ENCODE measurements at regions not wholly inside any gene's neighbourhood (a gene's known extent, or its start where the extent isn't known, plus 50 kb on each side); places are given as distances from the start of the nearest gene placed in this dataset.

DNA sequence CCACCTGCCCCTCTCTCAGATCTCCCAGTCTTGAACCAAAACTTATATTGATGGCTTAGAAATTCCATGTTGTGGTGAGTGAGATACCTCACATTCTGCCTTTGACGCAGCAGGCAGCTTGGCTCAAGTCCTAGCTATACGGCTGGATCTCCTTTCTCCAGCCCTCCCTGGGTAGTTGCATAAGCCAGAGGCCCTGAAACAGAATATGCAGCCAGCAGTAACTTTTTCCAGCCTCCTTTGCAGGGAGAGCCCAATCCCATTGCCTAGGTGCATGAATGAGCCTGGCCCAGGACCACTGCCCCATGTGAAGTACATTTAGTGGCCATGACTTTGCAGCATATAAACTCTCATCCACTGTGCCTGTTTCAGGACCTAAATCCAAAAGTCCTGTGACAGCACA lies 202.2 kb upstream of the CDYL start:
- no peak overlapping the region for H3K27ac ChIP-seq
- H3K4me3 ChIP-seq = no peak overlapping the region

DNA sequence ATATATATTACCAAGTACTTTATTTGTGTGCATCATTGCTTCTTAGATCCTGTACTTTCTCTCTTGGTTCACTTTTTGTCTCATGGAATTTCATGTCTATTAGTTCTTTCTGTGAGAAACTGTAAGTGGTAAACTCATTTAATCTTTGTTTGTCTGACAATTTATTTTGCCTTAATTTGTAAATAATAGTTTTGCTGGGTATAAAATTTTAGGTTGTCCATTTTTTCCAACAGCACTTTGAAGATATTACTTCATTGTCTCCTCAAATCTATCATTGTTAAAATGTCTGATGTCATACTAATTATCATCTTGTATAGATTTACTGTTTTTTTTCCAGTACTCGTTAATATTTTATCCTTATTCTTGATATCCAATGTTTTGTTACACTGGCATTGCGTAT lies 205.2 kb upstream of the CDYL start:
- no peak overlapping the region for H3K27ac ChIP-seq
- H3K4me3 ChIP-seq = no peak overlapping the region

DNA sequence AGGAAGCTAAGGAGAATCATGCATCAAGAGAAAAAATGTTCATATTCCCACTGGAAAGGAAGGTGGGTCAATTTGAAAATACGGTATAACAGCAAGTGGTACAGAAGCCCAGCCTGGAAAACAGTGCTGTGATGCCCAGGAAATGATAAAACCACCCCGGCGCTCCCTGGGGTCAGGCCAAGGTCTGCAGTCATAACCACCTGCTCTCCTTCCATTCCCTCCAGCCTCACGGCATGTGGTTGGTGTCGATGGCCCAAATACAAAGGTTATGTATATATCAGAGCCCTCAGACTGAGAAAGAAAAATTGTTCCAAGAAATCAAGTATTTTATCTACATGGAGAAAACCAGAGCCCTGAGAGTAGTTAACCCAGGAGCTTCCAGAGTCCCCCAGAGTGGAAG lies 208.1 kb upstream of the CDYL start:
- H3K4me3 ChIP-seq = no peak overlapping the region

DNA sequence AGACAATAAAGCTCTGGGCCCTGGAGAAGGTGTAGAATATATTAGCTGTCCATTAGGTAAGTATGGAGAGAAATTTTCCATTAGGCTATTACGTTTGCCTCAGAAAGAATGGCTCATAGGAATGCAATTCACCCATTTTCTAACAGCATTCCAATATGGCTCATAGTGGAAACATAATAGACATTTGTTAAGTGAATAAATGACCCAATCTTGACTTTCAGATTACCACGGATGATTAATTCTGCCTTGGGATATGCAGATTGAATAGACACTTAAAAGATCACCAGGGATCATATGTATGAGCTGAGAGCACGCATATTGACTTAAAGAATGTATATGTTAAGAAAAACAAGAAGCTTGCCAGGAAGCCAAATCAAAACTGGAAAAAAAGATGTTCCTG lies 209.1 kb upstream of the CDYL start:
- Histone ChIP-seq H3K27ac (no peak overlapping the region), H3K4me3 (no peak overlapping the region)

More for the DNA sequence above, 208.1 kb upstream of the CDYL start:
- H3K27ac ChIP-seq = no peak overlapping the region

DNA sequence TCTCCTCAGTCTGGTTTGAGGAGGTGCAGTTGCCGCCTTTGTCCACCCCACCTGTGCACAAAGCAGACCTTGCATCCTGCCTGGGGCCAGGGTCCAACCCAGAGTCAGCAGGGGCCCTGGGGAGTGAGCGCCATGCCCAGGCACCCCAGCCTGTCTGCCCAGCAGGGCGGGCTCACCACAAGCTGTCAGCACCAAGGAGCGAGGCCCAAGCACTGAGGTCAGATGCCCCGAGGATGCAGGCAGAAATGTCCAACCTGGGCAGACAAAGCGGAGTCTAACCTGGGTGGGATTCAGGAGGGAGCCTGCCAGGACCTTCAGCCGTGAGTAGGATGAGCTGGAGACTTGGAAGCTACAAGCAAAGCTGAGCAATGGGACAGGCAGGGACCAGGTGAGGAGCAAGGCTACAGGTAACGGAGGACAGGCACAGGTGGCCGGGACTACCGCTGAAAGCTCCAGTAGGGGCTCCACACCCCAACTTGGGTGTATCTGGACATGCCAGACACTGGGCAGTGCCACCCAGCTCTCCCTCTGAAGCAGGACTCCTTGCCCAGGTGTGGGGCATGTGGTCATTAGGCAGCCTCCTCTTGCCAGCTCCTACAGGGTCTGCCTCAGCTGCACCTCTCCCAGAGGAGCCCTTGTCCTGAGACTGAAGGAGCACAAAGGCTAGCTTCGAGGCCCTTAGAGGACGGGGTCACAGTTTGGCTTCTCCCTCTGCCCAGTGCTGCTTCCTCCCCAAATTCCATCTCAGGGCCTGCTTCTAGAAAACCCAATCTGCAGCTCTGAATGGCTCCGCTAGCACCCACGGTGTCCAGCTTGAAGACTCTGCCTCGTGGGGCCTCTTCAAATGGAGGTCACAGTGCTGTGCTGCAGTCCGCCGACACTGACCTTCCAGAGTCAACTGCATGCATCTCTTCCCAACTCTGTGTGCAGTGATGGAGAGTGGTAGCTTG lies 210.6 kb upstream of the CDYL start:
- H3K27ac ChIP-seq = no peak overlapping the region

DNA sequence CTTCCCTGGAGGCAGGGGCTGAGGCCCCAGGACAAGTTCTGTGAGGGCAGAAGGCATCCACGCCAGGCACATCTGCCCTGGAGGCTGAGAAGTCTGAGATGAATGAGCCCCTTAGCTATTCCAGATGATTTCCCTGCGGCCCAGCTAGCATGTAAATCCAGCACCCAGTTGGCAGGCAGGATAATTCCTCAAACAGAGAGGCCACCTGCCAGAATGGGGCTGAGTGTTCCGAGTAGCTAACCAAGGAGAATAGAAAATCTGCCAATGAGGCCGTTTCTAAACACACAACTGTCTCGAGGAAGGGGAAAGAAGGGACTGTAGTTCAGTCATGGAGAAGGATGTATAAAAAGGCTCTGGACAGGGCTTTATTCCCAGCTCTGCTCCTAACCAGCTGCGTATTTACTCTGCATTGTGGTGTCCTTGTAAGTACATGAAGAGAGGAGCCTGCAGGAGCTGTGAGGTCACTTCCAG lies 211.4 kb upstream of the CDYL start:
- Histone ChIP-seq H3K27ac (no peak overlapping the region), H3K4me3 (no peak overlapping the region)

More for the DNA sequence above, 210.6 kb upstream of the CDYL start:
- H3K4me3 ChIP-seq = no peak overlapping the region

DNA sequence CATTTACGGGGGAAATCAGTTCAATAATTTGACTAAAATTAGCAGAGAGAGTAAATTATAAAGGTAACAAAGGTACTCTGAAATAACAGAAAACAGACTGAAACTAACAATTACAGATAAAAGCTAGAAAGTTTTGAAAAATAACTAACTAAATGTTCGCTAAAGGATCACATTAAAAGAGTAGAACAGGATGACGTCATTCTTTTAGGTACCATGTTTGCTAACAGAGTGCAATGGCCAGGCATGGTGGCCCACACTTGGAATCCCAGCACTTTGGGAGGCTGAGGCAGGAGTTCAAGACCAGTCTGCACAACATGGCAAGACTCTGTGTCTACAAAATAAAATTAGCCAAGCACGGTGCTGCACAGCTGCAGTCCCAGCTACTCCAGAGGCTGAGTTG lies 212.3 kb upstream of the CDYL start:
- Histone ChIP-seq H3K27ac (no peak overlapping the region), H3K4me3 (no peak overlapping the region)

DNA sequence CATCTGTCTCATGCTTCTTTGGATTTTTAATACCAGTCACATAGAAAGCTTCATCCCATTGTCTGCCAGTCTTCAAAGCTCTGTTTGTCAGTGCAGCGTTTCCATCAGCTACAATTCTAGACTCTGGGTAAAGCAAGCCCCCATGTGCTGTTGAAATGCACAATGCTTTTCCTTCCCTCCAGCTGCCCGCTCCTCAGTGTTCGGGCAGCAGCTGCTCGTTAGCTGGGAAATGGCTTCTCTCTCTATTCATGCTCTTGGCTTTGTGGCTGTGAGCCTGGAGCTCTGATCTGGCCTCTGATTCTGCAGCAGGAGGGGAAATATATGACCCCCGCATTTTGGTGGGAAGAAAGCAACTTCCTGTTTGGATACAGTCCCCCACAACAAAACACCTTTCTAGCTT lies 213.0 kb upstream of the CDYL start:
- Histone ChIP-seq H3K4me3 (no peak overlapping the region), H3K27ac (no peak overlapping the region)

DNA sequence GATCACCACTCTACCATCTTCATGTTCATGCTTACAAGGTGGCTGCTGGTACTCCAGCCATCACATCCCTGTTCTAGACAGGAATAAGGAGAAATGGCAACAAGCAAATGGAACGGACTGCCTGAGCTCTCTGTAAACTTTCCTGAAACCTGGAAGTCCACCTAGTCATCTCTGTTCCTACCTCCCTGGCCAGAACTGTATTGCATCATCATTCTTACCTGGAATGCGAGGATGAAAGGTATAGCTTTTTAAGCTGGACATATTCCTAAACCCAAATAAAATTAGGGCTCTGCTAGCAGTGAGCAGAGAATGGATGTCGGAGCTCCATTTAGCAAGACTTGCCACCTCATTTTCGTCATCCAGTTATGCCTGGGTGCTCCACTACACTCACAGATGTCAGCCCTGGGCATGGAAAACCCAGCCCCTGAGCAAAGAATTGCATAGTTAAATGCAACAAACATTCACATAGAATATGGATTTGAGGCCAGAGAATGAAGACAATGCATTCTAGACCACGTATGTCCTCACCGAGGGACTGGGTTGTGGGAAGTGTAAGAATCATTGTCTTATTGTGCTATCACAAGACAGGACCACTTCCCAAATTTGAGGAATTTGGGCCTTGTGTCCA lies 214.3 kb upstream of the CDYL start:
- H3K27ac ChIP-seq = no peak overlapping the region
- H3K4me3 ChIP-seq = no peak overlapping the region

DNA sequence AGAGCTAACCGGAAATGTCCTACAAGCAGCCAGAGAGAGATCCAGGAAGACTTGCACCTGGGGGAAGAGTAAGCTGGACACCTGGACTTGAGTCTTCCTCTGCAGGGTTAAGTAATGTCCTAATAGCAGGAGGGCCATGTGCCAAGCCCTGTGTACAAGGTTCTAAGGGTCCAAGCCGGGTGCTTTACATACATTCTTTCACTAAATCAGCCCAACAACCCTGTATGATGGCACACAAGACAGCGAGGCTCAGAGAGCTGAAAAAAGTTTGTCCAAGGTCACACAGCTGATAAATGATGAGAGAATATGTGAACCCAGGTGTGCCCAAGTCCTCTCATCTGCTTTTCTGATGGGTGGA lies 215.1 kb upstream of the CDYL start:
- Histone ChIP-seq H3K27ac (no peak overlapping the region), H3K4me3 (no peak overlapping the region)

DNA sequence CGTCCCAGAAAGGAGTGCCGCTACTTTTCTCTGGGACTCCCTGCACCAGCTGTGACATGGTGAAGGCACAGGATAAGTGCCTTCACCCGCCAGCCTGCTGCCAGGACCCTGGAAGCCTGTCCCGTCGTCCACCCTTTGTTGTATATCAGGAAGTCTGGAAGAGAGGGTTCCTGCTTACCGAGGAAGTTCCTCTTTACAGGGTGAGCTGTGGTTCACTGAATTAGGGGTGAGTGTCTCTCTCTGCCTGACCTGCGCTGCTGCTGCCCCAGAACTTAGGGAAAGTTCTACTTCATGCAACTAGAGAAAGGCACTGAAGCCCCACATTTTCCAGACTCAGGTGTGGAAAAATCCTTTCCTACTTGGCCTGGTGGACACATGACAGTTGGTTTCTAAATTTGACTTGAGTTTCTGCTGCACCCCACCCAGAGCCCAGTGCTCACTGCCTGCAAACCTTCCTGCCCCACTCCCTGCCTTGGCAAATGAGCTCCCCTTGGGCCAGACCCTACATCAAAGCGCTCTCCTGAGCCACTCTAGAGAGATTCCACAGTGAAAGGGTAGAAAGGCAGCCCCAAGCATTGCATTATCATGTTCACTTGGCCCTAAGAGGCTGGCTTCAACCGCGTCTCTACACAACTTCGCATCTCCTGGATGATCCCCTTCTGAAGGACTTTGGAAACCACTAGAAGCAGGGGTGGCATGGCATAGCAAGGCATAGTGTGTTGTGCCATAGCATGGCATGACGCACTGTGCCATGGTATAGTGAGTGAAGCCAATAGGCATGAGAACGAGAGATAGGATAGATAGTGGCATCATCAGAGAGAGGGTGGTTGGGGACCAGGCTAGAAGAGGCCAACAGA lies 215.8 kb upstream of the CDYL start:
- Histone ChIP-seq H3K4me3 (no peak overlapping the region), H3K27ac (no peak overlapping the region)

DNA sequence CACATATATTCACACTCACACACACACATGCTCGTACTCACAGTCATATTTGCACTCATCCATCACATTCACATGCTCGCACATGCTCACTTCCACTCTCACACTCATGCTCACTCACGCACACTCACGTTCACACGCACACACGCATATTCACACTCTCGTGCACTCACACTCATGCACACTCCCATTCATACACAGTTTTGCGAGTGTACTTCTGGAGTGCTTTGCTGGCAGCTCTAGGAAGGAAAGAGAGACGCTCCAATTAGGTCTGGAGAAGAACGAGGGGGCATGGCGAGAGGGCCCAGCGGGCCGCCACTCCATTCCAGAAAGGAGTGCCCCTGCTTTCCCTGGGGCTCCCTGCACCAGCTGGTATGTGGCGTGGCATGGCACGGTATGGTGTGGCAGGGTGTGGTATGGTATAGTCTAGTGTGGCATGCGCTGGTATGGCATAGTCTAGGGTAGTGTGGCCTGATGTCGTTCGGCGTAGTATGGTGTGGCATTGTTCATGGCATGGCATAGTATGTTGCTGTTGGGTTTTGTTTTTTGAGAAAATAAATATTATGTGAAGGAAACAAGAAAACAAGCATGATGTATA lies 216.8 kb upstream of the CDYL start:
- H3K27ac ChIP-seq = no peak overlapping the region
- H3K4me3 ChIP-seq = no peak overlapping the region

DNA sequence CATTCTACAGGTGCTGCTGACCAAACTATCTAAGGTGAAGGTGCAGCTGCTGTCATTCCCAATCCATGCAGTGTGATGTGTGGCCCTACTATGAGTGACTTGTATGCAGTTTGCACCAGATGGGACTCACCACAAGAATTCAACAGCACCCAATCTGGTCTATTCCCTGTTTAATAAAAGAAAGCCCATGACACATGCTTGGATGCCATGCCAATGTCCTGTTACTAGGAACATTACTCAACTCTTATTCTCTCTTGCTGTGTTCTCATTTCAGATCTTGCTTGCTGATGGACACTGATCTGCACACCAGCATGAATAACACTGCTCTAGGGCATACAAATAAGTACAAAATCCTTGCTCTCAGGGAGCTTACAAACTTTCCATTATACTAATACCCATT lies 221.6 kb upstream of the CDYL start:
- Histone ChIP-seq H3K4me3 (no peak overlapping the region), H3K27ac (no peak overlapping the region)

DNA sequence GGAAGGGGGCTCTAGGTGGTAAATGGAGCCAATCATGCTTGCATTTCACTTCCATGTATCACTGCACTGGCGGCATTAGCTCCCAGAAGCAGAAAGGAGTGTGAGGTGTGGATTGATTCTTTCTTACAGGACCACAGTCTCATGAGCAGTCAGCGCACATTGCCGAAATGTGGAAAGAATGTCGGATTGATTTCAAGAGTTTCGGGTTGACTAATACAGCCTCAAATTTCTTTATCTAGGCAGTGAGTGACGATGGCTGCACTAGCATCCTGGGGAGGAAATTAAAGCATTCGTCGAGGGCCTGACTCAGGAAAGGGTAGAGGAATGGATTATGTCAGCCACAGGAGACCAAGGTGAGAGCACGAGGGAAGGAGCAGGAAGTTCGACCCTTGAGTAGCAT lies 222.8 kb upstream of the CDYL start:
- Histone ChIP-seq H3K27ac (no peak overlapping the region), H3K4me3 (no peak overlapping the region)

DNA sequence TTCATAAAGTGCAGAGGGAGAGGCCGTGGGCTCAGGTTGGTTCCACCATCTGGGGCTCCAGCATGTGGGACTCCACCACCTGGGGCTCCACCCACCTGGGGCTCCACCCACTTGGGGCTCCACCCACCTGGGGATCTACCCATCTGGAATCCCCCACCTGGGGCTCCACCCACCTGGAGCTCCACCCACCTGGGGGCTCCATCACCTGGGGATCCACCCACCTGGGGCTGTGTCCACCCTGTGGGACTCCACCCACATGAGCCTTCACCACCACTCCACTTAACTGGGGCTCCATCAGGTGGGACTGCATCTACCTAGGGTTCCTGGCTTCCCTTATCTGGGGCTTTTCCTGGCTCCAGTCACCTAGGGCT lies 226.0 kb upstream of the CDYL start:
- no peak overlapping the region for H3K4me3 ChIP-seq

DNA sequence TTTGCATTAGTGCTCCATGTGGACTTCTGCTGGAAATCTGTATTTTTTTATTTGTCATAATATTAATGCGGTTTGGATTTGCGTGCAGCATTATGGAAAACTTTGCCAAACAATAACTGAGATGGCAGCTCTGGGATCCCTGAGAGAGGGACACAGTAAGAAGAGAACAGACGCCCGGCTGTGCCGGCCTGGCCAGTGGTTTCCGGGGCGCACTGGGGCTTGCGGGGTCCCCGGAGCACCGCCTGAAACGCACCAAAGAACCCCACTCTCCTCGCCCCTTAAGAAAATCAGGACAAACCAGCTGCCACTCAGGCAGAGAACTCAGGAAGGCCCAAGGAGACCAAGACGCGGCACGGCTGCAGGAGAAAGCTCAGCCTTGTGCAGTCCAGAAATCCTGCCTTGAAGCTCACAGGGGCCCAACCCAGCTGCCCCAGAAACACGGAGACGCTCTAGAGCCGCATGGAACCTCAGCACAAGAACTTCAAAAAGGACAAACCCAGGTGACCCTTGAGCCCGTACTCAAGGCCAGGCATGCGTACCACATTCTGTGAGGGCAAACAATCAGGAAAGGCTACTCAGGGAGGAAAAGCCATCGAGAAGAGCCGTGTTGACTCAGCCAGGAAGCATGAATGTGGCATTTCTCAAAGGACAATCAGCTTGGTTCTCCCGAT lies 226.5 kb upstream of the CDYL start:
- no peak overlapping the region for H3K4me3 ChIP-seq
- H3K27ac ChIP-seq = no peak overlapping the region

More for the DNA sequence above, 226.0 kb upstream of the CDYL start:
- no peak overlapping the region for H3K27ac ChIP-seq

DNA sequence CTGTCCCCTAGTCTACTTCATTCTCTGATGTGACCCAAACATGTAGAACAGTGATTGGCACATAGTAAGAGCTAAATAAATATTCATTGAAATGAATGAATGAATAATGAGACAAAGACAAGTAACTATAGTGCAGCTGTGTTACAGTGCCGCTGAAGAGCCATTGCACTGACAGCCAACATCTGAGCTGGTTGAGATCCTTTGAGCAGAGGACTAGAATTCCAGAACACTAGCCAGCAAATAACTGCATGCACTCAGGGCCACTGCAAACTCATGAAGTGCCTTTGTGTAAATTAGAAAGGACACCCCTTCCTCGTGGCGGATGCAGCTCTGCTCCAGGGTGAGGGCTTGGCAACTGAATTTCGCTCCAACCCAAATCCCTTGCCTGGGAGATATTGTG lies 230.3 kb upstream of the CDYL start:
- Histone ChIP-seq H3K27ac (no peak overlapping the region), H3K4me3 (no peak overlapping the region)

DNA sequence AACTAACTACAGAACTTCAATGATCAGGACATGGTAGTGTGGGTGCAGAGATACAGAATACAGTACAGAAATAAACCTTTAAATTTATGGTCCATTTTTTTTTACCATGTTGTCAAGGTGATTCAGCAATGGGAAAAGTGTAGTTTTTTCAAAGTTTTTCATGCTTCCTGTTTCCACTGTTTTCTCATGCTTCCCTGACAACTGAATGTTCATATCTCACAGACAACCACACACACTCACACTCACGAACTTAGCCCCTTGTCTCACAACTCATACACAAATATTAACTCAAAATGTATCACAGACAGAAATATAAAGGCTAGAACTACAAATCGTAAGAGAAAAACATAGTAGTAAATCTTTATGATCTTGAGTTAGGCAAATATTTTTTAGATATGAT lies 232.6 kb upstream of the CDYL start:
- no peak overlapping the region for H3K4me3 ChIP-seq
- no peak overlapping the region for H3K27ac ChIP-seq

DNA sequence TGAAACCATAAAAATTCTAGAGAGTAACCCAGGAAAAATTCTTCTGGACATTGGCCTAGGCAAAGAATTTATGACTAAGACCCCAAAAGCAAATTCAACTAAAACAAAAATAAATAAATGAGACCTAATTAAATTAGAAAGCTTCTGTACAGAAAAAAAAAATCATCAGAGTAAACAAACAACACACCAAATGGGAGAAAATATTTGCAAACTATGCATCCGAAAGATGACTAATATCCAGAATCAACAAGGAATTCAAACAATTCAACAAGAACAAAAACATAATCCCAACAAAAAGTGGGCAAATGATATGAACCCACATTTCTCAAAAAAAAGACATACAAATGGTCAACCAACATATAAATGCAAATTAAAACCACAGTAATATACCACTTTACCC lies 242.6 kb upstream of the CDYL start:
- H3K27ac ChIP-seq = no peak overlapping the region

DNA sequence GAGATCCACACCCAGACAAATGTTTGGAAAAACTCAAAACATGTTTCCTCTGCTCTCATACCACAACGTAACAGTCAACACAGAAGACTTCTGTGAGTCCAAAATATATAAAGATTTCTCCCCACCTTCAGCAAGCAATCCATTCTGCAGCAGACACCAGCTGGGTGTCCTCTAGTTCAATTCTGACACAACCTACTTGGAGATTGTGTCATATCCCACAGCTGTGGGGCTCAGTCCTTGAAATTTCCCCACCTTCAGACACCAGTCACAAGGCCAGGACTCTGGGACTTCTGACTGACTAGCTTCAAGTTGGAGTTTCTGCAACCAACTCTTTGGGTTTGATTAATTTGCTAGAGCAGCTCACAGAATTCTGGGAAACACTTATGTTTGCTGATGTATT lies 244.8 kb upstream of the CDYL start:
- Histone ChIP-seq H3K4me3 (no peak overlapping the region), H3K27ac (no peak overlapping the region)

More for the DNA sequence above, 242.6 kb upstream of the CDYL start:
- no peak overlapping the region for H3K4me3 ChIP-seq

Measured in skin epidermis (tissue), 12 donors.